Activated T-helper 9 cell treated with anti-CD3 and anti-CD28 coated beads, Interleukin-2, amount 50 U/mL, for 16 hours (primary cell): ENCODE measurements at regions not wholly inside any gene's neighbourhood (a gene's known extent, or its start where the extent isn't known, plus 50 kb on each side); places are given as distances from the start of the nearest gene placed in this dataset.

Experiments used
- DNase-seq: peaks from one replicate; pipeline ENCODE4 v3.0.0-alpha.2; 2020; ENCODE audit warnings: low read depth

- no peak for DNase-seq
Observed at GRCh38 chr2:173647681-173648311, 293.1 kb downstream of the CDCA7 start.

DNA sequence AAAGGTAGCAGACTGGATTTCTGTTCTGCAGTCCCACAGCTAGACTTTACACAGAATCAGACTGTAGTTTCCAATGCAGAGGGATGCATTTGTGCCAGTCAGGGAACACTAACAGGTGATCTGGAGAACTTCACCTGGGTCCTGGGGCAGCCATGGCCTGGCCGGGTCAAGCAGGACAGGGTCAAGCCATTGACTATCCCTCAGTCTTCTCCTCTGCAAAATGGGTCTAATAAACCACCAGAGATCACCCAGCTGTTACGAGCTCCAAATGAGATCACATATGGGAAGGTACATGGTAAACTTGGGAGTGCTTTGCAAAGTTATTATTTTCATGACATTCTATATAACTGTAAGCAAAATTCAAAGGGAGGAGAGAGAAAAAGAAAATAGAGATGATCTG is 294.1 kb downstream of the CDCA7 start:
- no peak for DNase-seq

- DNase-seq, result no peak
Observed at GRCh38 chr2:173649527-173650219, 295.0 kb downstream of the CDCA7 start.

- DNase-seq, result no peak
Observed at GRCh38 chr2:173651891-173652290, 297.2 kb downstream of the CDCA7 start.

GRCh38 chr2:173652311-173652710 is 297.6 kb downstream of the CDCA7 start:
- DNase-seq, result no peak

GRCh38 chr2:173652767-173653431 is 298.2 kb downstream of the CDCA7 start:
- no peak for DNase-seq

GRCh38 chr2:173653432-173653805 is 298.7 kb downstream of the CDCA7 start:
- DNase-seq, result no peak

GRCh38 chr2:173654161-173654895 is 299.7 kb downstream of the CDCA7 start:
- DNase-seq, result no peak

DNA sequence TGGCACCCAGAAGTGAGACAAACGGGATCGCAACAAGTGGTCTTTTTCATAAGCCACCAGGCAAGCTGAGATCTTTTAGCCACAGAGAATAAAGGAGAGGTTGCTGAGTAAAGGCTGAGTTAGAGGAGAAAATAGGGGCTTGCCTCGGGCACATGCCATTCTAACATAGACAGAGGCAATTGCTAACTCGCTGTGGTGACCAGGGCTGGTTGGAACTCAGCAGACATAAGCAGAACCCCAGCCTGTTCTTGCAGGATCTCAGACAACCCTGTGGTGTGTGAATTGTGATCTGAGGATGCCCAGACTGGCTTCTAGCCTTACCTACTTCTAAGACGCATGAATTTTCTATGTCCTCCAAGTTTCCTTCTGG is 300.2 kb downstream of the CDCA7 start:
- DNase-seq, result no peak

DNA sequence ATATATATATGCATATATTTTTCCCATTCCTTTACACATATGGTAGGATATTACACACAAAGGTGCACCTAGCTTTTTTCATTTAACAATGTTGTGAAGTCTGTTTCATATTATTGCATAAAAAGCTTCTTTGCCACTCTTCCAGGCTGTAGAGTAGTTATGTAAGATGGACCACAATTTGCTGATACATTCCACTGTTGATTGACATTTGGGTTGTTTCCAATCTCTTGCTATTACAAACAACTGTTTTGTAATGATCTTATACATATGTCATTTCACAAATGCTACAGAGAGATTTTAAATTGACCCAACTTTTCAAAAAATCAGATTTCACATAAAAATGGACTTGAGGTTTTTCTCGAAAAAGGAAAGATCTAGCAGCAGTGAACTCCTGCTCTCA is 301.4 kb downstream of the CDCA7 start:
- no peak for DNase-seq

- DNase-seq, result no peak
Observed at GRCh38 chr2:173657996-173658717, 303.5 kb downstream of the CDCA7 start.

GRCh38 chr2:173658946-173659371 is 304.3 kb downstream of the CDCA7 start:
- DNase-seq, result no peak

DNA sequence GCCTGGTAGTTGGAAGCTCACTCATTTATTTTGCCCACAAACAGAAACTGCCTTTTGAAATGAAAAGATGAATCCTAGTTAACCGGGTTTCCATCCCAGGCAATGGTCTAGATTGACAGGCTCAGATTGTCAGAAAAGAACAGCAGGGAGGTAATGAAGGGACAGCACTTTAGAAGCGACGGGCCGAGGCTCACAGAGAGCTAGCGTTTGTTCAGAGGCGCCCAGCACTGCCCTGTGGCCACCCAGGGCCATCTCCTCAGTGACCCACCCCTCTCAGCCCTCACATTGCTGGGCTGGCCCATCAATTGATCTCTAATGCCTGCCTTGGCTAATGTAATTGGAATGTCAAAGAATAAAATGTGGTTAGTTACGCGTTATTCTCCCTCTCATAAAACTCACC is 304.8 kb downstream of the CDCA7 start:
- DNase-seq, result no peak

- no peak for DNase-seq
Observed at GRCh38 chr2:173661586-173661985, 303.6 kb downstream of the SP3 start.

- DNase-seq, result no peak
Observed at GRCh38 chr2:173663353-173663752, 301.8 kb downstream of the SP3 start.

GRCh38 chr2:173663835-173664512 is 301.2 kb downstream of the SP3 start:
- DNase-seq, result no peak

DNA sequence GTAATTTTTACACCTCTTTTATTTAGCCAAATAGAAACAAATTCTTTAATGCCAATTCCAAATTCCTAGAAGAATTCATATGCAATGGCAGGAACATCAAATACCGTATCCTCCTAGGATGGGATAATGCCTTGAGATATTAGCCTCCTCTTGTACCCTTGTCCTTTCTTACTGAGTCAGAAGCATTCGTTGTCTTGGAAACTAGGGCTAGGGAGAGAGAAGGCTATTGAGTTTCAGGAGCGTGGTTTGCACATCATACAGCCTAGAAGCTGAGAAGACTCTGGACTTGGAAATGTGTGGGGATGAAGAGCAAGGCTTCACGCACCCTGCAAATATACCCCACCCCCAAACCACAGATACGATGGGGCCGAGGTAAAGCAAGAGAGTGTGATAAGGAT is 300.7 kb downstream of the SP3 start:
- no peak for DNase-seq

GRCh38 chr2:173666171-173666888 is 298.8 kb downstream of the SP3 start:
- no peak for DNase-seq

- no peak for DNase-seq
Observed at GRCh38 chr2:173667014-173667413, 298.2 kb downstream of the SP3 start.

DNA sequence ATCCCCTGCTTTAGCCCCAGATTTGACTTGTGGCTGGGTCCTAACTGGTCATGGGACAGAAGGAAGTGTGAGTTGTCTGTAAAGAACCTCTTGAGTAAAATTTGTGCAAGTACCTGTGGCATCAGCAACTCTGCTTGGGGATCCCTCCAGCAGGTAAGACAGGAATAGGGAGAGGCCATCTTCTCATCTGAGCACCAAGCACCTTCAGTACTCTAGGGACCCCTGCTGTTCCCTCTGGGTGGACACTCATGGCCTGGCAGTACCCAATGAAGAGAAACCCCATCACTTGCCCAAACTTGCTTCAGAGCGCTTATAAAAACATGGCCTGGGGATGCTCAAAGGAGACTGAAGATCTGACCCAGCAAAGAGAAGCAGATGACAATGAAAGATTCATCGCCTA is 297.8 kb downstream of the SP3 start:
- DNase-seq, result no peak

- no peak for DNase-seq
Observed at GRCh38 chr2:173669271-173669853, 295.8 kb downstream of the SP3 start.
